Mesendoderm (in vitro differentiated cells): ENCODE measurements at regions not wholly inside any gene's neighbourhood (a gene's known extent, or its start where the extent isn't known, plus 50 kb on each side); places are given as distances from the start of the nearest gene placed in this dataset.

ENCODE experiments used
- DNase-seq: peaks from one replicate; pipeline ENCODE4 v3.0.0; 2013
- H2AK5ac ChIP-seq: 2 replicates; pipeline ENCODE4 v1.6.1; 2013; ENCODE audit warnings: low read length, inconsistent platforms
- H2BK120ac ChIP-seq: 2 replicates; pipeline ENCODE4 v1.6.1; 2013; ENCODE audit warnings: low read depth, mild to moderate bottlenecking, low read length, moderate library complexity, mixed read lengths
- H2BK15ac ChIP-seq: replicated peaks from 2 replicates; pipeline ENCODE4 v1.6.1; 2013; ENCODE audit warnings: low read depth, mild to moderate bottlenecking, moderate library complexity
- H2BK5ac ChIP-seq: 2 replicates; pipeline ENCODE4 v1.6.1; 2013; ENCODE audit warnings: low read length, inconsistent platforms
- H3K18ac ChIP-seq: 2 replicates; pipeline ENCODE4 v1.6.1; 2013; ENCODE audit warnings: mild to moderate bottlenecking, low read length, mixed read lengths
- H3K23ac ChIP-seq: one replicate; pipeline ENCODE4 v1.6.1; 2013; ENCODE audit warnings: low read length
- H3K27ac ChIP-seq: 2 replicates; pipeline ENCODE4 v1.5.1; 2013; ENCODE audit warnings: low read depth, mild to moderate bottlenecking, inconsistent platforms, low read length, moderate library complexity
- H3K27me3 ChIP-seq: 2 replicates; pipeline ENCODE4 v1.6.1; 2013; ENCODE audit warnings: low read length, control low read depth, mild to moderate bottlenecking, inconsistent platforms; ENCODE audit not compliant: insufficient read depth, poor library complexity
- H3K36me3 ChIP-seq: 2 replicates; pipeline ENCODE4 v1.6.1; 2013; ENCODE audit warnings: low read length, inconsistent platforms; ENCODE audit not compliant: control insufficient read depth, insufficient read depth
- H3K4ac ChIP-seq: one replicate; pipeline ENCODE4 v1.6.1; 2013; ENCODE audit warnings: low read depth, mild to moderate bottlenecking, low read length, moderate library complexity
- H3K4me1 ChIP-seq: 2 replicates; pipeline ENCODE4 v1.6.1; 2013; ENCODE audit warnings: low read depth, low read length, inconsistent platforms; ENCODE audit not compliant: control insufficient read depth
- H3K4me2 ChIP-seq: 2 replicates; pipeline ENCODE4 v1.6.1; 2013; ENCODE audit warnings: low read length
- H3K4me3 ChIP-seq: 2 replicates; pipeline ENCODE4 v1.5.1; 2013; ENCODE audit warnings: mild to moderate bottlenecking, low read length
- H3K56ac ChIP-seq: one replicate; pipeline ENCODE4 v1.6.1; 2013; ENCODE audit warnings: low read length
- H3K79me1 ChIP-seq: 2 replicates; pipeline ENCODE4 v1.6.1; 2013; ENCODE audit warnings: low read length, inconsistent platforms
- H3K79me2 ChIP-seq: 2 replicates; pipeline ENCODE4 v1.6.1; 2013; ENCODE audit warnings: mild to moderate bottlenecking, low read length; ENCODE audit not compliant: control insufficient read depth, insufficient read depth
- H3K9ac ChIP-seq: 2 replicates; pipeline ENCODE4 v1.6.1; 2013; ENCODE audit warnings: low read length, inconsistent platforms
- H4K5ac ChIP-seq: one replicate; pipeline ENCODE4 v1.6.1; 2013; ENCODE audit warnings: low read length
- H4K8ac ChIP-seq: one replicate; pipeline ENCODE4 v1.6.1; 2013; ENCODE audit warnings: low read depth, mild to moderate bottlenecking, control low read depth, low read length, moderate library complexity
- WGBS: extraction: QIAGEN DNeasy Blood & Tissue Kit; methylation state at CpG from one replicate; pipeline ENCODE4 v1.1.7; 2013; ENCODE audit warnings: low lambda C conversion rate, missing lambda C conversion rate; ENCODE audit not compliant: insufficient coverage; ENCODE audit errors: extremely low coverage; 5-methylcytosine and 5-hydroxymethylcytosine counted together

- Histone ChIP-seq H3K79me1 (no peaks in the 10 kb centered on the region), H3K79me2 (no peaks in the 10 kb centered on the region), H3K36me3 (no peaks in the 10 kb centered on the region), H3K27me3 (no peaks in the 10 kb centered on the region), H2BK5ac (no peak overlapping the region), H2BK120ac (no peak overlapping the region), H2BK15ac (no peak overlapping the region), H3K27ac (no peak overlapping the region), H3K9ac (no peak overlapping the region), H3K4me3 (no peak overlapping the region), H3K4me1 (no peaks in the 10 kb centered on the region), H3K18ac (no peak overlapping the region), H4K8ac (no peak overlapping the region), H4K5ac (no peak overlapping the region), H3K56ac (no peak overlapping the region), H3K4ac (no peak overlapping the region), H3K23ac (no peak overlapping the region), H2AK5ac (no peak overlapping the region), H3K4me2 (no peak overlapping the region)
- DNase-seq = no peak
- no CpG with 5 or more reads among the region's 3 CpGs for WGBS
These were observed 138.4 kb upstream of the F3 start for GRCh38 chr1:94680039-94680377.

- Histone ChIP-seq H3K4me2 (no peak overlapping the region), H3K23ac (no peak overlapping the region), H3K36me3 (no peaks in the 10 kb centered on the region), H4K8ac (no peak overlapping the region), H3K56ac (no peak overlapping the region), H3K79me2 (no peaks in the 10 kb centered on the region), H3K27ac (no peak overlapping the region), H3K4ac (no peak overlapping the region), H3K18ac (no peak overlapping the region), H3K4me1 (no peaks in the 10 kb centered on the region), H2BK120ac (no peak overlapping the region), H2BK5ac (no peak overlapping the region), H3K4me3 (no peak overlapping the region), H2AK5ac (no peak overlapping the region), H3K27me3 (no peaks in the 10 kb centered on the region), H3K79me1 (no peaks in the 10 kb centered on the region), H2BK15ac (no peak overlapping the region), H3K9ac (no peak overlapping the region), H4K5ac (no peak overlapping the region)
- WGBS = no CpG with 5 or more reads among the region's 4 CpGs
- no peak for DNase-seq
These were observed 137.9 kb upstream of the F3 start for GRCh38 chr1:94679332-94680038.

GRCh38 chr1:94678202-94678848 is 136.8 kb upstream of the F3 start:
- no peak overlapping the region for H3K4me2 ChIP-seq
- H3K36me3 ChIP-seq = no peaks in the 10 kb centered on the region
- H3K18ac ChIP-seq = no peak overlapping the region
- no peak overlapping the region for H3K27ac ChIP-seq
- H2BK5ac ChIP-seq = no peak overlapping the region
- no peak overlapping the region for H2BK120ac ChIP-seq
- no peak overlapping the region for H2BK15ac ChIP-seq
- H3K23ac ChIP-seq = no peak overlapping the region
- no peaks in the 10 kb centered on the region for H3K4me1 ChIP-seq
- H3K4ac ChIP-seq = no peak overlapping the region
- WGBS = no CpG with 5 or more reads among the region's 11 CpGs
- H3K79me1 ChIP-seq = no peaks in the 10 kb centered on the region
- H3K56ac ChIP-seq = no peak overlapping the region
- H3K4me3 ChIP-seq = no peak overlapping the region
- no peak overlapping the region for H4K5ac ChIP-seq
- H3K27me3 ChIP-seq = no peaks in the 10 kb centered on the region
- no peak for DNase-seq
- no peak overlapping the region for H3K9ac ChIP-seq
- H4K8ac ChIP-seq = no peak overlapping the region
- no peaks in the 10 kb centered on the region for H3K79me2 ChIP-seq
- no peak overlapping the region for H2AK5ac ChIP-seq

- Histone ChIP-seq H3K4ac (no peak overlapping the region), H3K23ac (no peak overlapping the region), H2AK5ac (no peak overlapping the region), H3K4me2 (no peak overlapping the region), H4K8ac (no peak overlapping the region), H3K4me1 (no peaks in the 10 kb centered on the region), H3K18ac (no peak overlapping the region), H3K9ac (no peak overlapping the region), H2BK5ac (no peak overlapping the region), H3K27ac (no peak overlapping the region), H4K5ac (no peak overlapping the region), H3K56ac (no peak overlapping the region), H3K27me3 (no peaks in the 10 kb centered on the region), H3K79me2 (no peaks in the 10 kb centered on the region), H3K4me3 (no peak overlapping the region), H2BK15ac (no peak overlapping the region), H3K36me3 (no peaks in the 10 kb centered on the region), H2BK120ac (no peak overlapping the region), H3K79me1 (no peaks in the 10 kb centered on the region)
- no CpG with 5 or more reads among the region's 7 CpGs for WGBS
- DNase-seq = no peak
These were observed 136.2 kb upstream of the F3 start for GRCh38 chr1:94677714-94678113.

GRCh38 chr1:94677087-94677486 is 135.5 kb upstream of the F3 start:
- no peak overlapping the region for H3K9ac ChIP-seq
- DNase-seq = no peak
- no peak overlapping the region for H3K23ac ChIP-seq
- no peak overlapping the region for H4K5ac ChIP-seq
- H2AK5ac ChIP-seq = no peak overlapping the region
- no peak overlapping the region for H3K56ac ChIP-seq
- no CpG with 5 or more reads among the region's 5 CpGs for WGBS
- H3K18ac ChIP-seq = no peak overlapping the region
- H3K4me2 ChIP-seq = no peak overlapping the region
- no peak overlapping the region for H3K4ac ChIP-seq
- H2BK15ac ChIP-seq = no peak overlapping the region
- no peaks in the 10 kb centered on the region for H3K4me1 ChIP-seq
- no peaks in the 10 kb centered on the region for H3K79me1 ChIP-seq
- no peak overlapping the region for H4K8ac ChIP-seq
- H3K79me2 ChIP-seq = no peaks in the 10 kb centered on the region
- H3K36me3 ChIP-seq = no peaks in the 10 kb centered on the region
- no peak overlapping the region for H2BK120ac ChIP-seq
- no peak overlapping the region for H3K4me3 ChIP-seq
- H3K27me3 ChIP-seq = no peaks in the 10 kb centered on the region
- no peak overlapping the region for H2BK5ac ChIP-seq
- H3K27ac ChIP-seq = no peak overlapping the region

GRCh38 chr1:94676686-94677085 is 135.1 kb upstream of the F3 start:
- WGBS = no CpG with 5 or more reads among the region's 6 CpGs

More at GRCh38 chr1:94676686-94677085, 135.1 kb upstream of the F3 start:
- no peak overlapping the region for H3K4me2 ChIP-seq
- H3K4ac ChIP-seq = no peak overlapping the region
- no peak overlapping the region for H2AK5ac ChIP-seq
- no peaks in the 10 kb centered on the region for H3K79me2 ChIP-seq
- DNase-seq = no peak
- no peaks in the 10 kb centered on the region for H3K79me1 ChIP-seq
- no peak overlapping the region for H2BK15ac ChIP-seq
- no peak overlapping the region for H4K8ac ChIP-seq
- no peaks in the 10 kb centered on the region for H3K4me1 ChIP-seq
- no peak overlapping the region for H2BK120ac ChIP-seq
- no peak overlapping the region for H4K5ac ChIP-seq
- no peak overlapping the region for H3K9ac ChIP-seq
- no peak overlapping the region for H3K18ac ChIP-seq
- H3K56ac ChIP-seq = no peak overlapping the region
- H3K23ac ChIP-seq = no peak overlapping the region
- no peaks in the 10 kb centered on the region for H3K27me3 ChIP-seq
- no peaks in the 10 kb centered on the region for H3K36me3 ChIP-seq
- no peak overlapping the region for H3K4me3 ChIP-seq
- H2BK5ac ChIP-seq = no peak overlapping the region
- no peak overlapping the region for H3K27ac ChIP-seq
